ENCODE measurements at regions not wholly inside any gene's neighbourhood (a gene's known extent, or its start where the extent isn't known, plus 50 kb on each side); places are given as distances from the start of the nearest gene placed in this dataset.

DNA sequence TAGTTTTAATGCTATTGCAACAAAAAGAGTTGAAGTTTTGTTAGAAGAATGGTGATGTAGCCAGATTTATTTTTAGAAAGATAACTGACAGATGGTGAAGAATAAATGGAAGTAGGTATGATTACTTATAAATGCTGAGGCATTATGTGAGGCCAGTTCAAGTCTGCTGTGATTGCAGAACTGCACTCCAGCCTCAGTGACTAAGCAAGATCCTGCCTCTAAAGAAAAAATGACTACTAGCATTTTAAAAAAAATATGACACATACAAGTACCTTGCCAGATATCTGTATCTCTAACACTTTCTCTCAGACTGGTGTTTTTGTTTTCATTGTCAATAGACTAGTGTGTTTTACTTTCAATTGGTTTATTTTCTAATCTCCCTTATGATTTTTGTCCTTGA, 1242.4 kb upstream of the ADGRL4 start:
- no TSS peak for BruUV-seq (replicated peaks)
- TF ChIP-seq, protein P1, sequence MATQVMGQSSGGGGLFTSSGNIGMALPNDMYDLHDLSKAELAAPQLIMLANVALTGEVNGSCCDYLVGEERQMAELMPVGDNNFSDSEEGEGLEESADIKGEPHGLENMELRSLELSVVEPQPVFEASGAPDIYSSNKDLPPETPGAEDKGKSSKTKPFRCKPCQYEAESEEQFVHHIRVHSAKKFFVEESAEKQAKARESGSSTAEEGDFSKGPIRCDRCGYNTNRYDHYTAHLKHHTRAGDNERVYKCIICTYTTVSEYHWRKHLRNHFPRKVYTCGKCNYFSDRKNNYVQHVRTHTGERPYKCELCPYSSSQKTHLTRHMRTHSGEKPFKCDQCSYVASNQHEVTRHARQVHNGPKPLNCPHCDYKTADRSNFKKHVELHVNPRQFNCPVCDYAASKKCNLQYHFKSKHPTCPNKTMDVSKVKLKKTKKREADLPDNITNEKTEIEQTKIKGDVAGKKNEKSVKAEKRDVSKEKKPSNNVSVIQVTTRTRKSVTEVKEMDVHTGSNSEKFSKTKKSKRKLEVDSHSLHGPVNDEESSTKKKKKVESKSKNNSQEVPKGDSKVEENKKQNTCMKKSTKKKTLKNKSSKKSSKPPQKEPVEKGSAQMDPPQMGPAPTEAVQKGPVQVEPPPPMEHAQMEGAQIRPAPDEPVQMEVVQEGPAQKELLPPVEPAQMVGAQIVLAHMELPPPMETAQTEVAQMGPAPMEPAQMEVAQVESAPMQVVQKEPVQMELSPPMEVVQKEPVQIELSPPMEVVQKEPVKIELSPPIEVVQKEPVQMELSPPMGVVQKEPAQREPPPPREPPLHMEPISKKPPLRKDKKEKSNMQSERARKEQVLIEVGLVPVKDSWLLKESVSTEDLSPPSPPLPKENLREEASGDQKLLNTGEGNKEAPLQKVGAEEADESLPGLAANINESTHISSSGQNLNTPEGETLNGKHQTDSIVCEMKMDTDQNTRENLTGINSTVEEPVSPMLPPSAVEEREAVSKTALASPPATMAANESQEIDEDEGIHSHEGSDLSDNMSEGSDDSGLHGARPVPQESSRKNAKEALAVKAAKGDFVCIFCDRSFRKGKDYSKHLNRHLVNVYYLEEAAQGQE (IDR thresholded peaks at IDR 0.05; ENCODE audit: insufficient read depth in 1 of 2, low read depth in 2 of 2, low read length in 1 of 2), result no peak
- TF ChIP-seq SIN3A (IDR thresholded peaks at IDR 0.05; ENCODE audit: borderline replicate concordance, insufficient read depth, low read depth, low read length), result no peak
- TF ChIP-seq TCF7L2 (IDR thresholded peaks at IDR 0.05; ENCODE audit: low read depth, low read length), result no peak
- TF ChIP-seq POLR2AphosphoS5 (IDR thresholded peaks at IDR 0.05; ENCODE audit: low read depth, low read length), result no peak
- TF ChIP-seq, protein P2, sequence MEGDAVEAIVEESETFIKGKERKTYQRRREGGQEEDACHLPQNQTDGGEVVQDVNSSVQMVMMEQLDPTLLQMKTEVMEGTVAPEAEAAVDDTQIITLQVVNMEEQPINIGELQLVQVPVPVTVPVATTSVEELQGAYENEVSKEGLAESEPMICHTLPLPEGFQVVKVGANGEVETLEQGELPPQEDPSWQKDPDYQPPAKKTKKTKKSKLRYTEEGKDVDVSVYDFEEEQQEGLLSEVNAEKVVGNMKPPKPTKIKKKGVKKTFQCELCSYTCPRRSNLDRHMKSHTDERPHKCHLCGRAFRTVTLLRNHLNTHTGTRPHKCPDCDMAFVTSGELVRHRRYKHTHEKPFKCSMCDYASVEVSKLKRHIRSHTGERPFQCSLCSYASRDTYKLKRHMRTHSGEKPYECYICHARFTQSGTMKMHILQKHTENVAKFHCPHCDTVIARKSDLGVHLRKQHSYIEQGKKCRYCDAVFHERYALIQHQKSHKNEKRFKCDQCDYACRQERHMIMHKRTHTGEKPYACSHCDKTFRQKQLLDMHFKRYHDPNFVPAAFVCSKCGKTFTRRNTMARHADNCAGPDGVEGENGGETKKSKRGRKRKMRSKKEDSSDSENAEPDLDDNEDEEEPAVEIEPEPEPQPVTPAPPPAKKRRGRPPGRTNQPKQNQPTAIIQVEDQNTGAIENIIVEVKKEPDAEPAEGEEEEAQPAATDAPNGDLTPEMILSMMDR (IDR thresholded peaks at IDR 0.05), result no peak
- Histone ChIP-seq H3K4me3 (ENCODE audit: low read depth in 2 of 2, low read length in 2 of 2) (no peak overlapping the region), H3K4me1 (ENCODE audit: control insufficient read depth, insufficient read depth, low read length) (no peaks in the 10 kb centered on the region), H3K36me3 (ENCODE audit: control insufficient read depth, insufficient read depth, low read length) (no peaks in the 10 kb centered on the region), H3K27ac (ENCODE audit: low read length) (no peak overlapping the region), H3K27me3 (ENCODE audit: control insufficient read depth, insufficient read depth, low read length) (no peaks in the 10 kb centered on the region), H3K9me3 (ENCODE audit: control insufficient read depth, insufficient read depth, low read depth, low read length) (no peaks in the 10 kb centered on the region)
- ChIA-PET CTCF (no interaction called here), POLR2A (no interaction called here)
- ATAC-seq, result no peak
- no peak for DNase-seq (ENCODE audit: low read depth, low spot score)
- intact Hi-C loops (cut with micrococcal nuclease; ENCODE audit: unreplicated experiment) (no loop called here), in situ Hi-C loops (cut with HindIII; ENCODE audit: low pct_unique_long_range_greater_than_20kb, low sequenced_read_pairs) (no loop called here)

DNA sequence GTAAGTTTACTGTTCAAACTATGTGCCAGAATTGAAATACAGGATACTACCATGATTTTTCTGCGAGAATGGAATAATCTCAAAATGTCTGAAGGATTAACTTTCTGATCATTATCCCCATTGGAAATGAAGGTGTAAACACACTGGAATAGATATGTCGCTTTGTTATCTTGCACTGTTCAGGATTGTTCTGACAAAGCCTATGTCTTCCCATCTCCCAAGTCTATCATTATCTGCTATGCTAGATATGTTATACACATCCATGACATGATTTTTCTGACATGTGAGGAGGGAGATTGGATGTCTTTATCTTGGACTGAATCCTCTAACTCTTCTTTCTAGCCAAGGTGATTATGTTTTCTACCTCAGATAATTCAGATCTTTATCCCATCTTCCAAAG, 1239.3 kb upstream of the ADGRL4 start:
- no peaks in the 10 kb centered on the region for H3K4me1 ChIP-seq (ENCODE audit: control insufficient read depth, insufficient read depth, low read length)
- H3K9me3 ChIP-seq (ENCODE audit: control insufficient read depth, insufficient read depth, low read depth, low read length), result no peaks in the 10 kb centered on the region
- intact Hi-C loops (cut with micrococcal nuclease; ENCODE audit: unreplicated experiment) (no loop called here), in situ Hi-C loops (cut with HindIII; ENCODE audit: low pct_unique_long_range_greater_than_20kb, low sequenced_read_pairs) (no loop called here)
- POLR2A ChIA-PET, result no interaction called here
- no peak for DNase-seq (ENCODE audit: low read depth, low spot score)
- no peaks in the 10 kb centered on the region for H3K27me3 ChIP-seq (ENCODE audit: control insufficient read depth, insufficient read depth, low read length)
- no TSS peak for BruUV-seq (replicated peaks)
- TF ChIP-seq, protein P2 (IDR thresholded peaks at IDR 0.05), result no peak
- TF ChIP-seq, protein P1 (IDR thresholded peaks at IDR 0.05; ENCODE audit: insufficient read depth in 1 of 2, low read depth in 2 of 2, low read length in 1 of 2), result no peak
- TF ChIP-seq TCF7L2 (IDR thresholded peaks at IDR 0.05; ENCODE audit: low read depth, low read length), result no peak
- no peak for TF ChIP-seq POLR2AphosphoS5 (IDR thresholded peaks at IDR 0.05; ENCODE audit: low read depth, low read length)
- TF ChIP-seq SIN3A (IDR thresholded peaks at IDR 0.05; ENCODE audit: borderline replicate concordance, insufficient read depth, low read depth, low read length), result no peak
- no peak overlapping the region for H3K4me3 ChIP-seq (ENCODE audit: low read depth in 2 of 2, low read length in 2 of 2)
- H3K27ac ChIP-seq (ENCODE audit: low read length), result no peak overlapping the region
- H3K36me3 ChIP-seq (ENCODE audit: control insufficient read depth, insufficient read depth, low read length), result no peaks in the 10 kb centered on the region
- no peak for ATAC-seq
- CTCF ChIA-PET, result no interaction called here

All from Panc1 (cell line).